ENCODE measurements at regions not wholly inside any gene's neighbourhood (a gene's known extent, or its start where the extent isn't known, plus 50 kb on each side); places are given as distances from the start of the nearest gene placed in this dataset.

DNA sequence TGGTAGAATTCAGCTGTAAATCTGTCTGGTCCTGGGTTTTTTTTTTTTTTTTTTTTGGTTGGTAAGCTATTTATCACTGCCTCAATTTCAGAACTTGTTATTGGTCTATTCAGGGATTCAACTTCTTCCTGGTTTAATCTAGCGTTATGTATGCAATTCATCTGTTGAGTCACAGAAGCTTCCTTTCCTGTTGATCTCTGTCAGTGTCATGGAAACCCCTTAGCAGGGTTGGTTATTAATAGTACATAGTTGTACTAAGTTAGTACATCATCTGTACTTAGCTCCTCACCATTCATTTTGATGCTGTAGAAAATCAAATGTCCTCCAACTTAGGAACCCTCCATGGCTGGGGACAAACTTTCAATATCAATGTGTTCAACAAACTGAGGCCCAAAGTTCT is 51.0 kb upstream of the BARHL2 start:
- DNase-seq, result no peak
- intact Hi-C loops (cut with DNase I, micrococcal nuclease), result no loop called here

More for the DNA sequence above, 51.0 kb upstream of the BARHL2 start:
- ATAC-seq, result no peak
- Histone ChIP-seq H3K9me3 (no peaks in the 10 kb centered on the region), H3K4me3 (no peak overlapping the region), H3K36me3 (ENCODE audit: low read depth) (no peaks in the 10 kb centered on the region), H3K4me1 (ENCODE audit: low read depth) (no peaks in the 10 kb centered on the region)
- TF ChIP-seq, protein P1, sequence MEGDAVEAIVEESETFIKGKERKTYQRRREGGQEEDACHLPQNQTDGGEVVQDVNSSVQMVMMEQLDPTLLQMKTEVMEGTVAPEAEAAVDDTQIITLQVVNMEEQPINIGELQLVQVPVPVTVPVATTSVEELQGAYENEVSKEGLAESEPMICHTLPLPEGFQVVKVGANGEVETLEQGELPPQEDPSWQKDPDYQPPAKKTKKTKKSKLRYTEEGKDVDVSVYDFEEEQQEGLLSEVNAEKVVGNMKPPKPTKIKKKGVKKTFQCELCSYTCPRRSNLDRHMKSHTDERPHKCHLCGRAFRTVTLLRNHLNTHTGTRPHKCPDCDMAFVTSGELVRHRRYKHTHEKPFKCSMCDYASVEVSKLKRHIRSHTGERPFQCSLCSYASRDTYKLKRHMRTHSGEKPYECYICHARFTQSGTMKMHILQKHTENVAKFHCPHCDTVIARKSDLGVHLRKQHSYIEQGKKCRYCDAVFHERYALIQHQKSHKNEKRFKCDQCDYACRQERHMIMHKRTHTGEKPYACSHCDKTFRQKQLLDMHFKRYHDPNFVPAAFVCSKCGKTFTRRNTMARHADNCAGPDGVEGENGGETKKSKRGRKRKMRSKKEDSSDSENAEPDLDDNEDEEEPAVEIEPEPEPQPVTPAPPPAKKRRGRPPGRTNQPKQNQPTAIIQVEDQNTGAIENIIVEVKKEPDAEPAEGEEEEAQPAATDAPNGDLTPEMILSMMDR (IDR thresholded peaks at IDR 0.05), result no peak

Data from mucosa of descending colon (tissue), 3 donors.